Testis (tissue), 2 donors: ENCODE measurements at regions not wholly inside any gene's neighbourhood (a gene's known extent, or its start where the extent isn't known, plus 50 kb on each side); places are given as distances from the start of the nearest gene placed in this dataset.

Source experiments
- DNase-seq: peaks from one replicate; pipeline ENCODE4 v3.0.0-alpha.2; 2019
- H3K27ac ChIP-seq, 2 donors: fragments of 200-600 bp; sonication (generic); one replicate each; pipeline ENCODE4 v1.5.1; 2019
- H3K27me3 ChIP-seq: fragments of 200-600 bp; sonication (generic); one replicate; pipeline ENCODE4 v1.5.1; 2019
- H3K36me3 ChIP-seq: fragments of 200-600 bp; sonication (generic); one replicate; pipeline ENCODE4 v1.5.1; 2017; ENCODE audit warnings: low read depth; ENCODE audit errors: missing control alignments
- H3K4me1 ChIP-seq: fragments of 200-600 bp; sonication (generic); one replicate; pipeline ENCODE4 v1.5.1; 2019
- H3K4me3 ChIP-seq, 2 donors: fragments of 200-600 bp; sonication (generic); one replicate each; pipeline ENCODE4 v1.5.1; 2017 to 2019
- H3K9me3 ChIP-seq: fragments of 200-600 bp; sonication (generic); one replicate; pipeline ENCODE4 v1.5.1; 2017
- POLR2A ChIP-seq: fragments of 450-650 bp; IDR thresholded peaks from one replicate; pipeline ENCODE4 v1.6.1; 2017; ENCODE audit warnings: antibody characterized with exemption, mild to moderate bottlenecking, moderate library complexity
- whole genome bisulfite sequencing, 2 donors: methylation state at CpG; one replicate each; pipeline ENCODE4 v1.1.5; 2018; 5-methylcytosine and 5-hydroxymethylcytosine counted together
- intact Hi-C: fragments of 100-400 bp; cut with DNase I; formaldehyde crosslinking; loops from one replicate; pipeline ENCODE4 v1.15.1; 2023; ENCODE audit warnings: low total_unique reads
- TF ChIP-seq, protein P1 (sequence below), 3 experiments: fragments of 450-650 bp in 2 of 3; fragments of 200-600 bp in 1 of 3; sonication (generic) in 1 of 3; IDR thresholded peaks; one replicate each; pipeline ENCODE4 v1.5.1; 2016 to 2019; ENCODE audit warnings: antibody characterized with exemption in 3 of 3, mild to moderate bottlenecking in 2 of 3, moderate library complexity in 1 of 3

DNA sequence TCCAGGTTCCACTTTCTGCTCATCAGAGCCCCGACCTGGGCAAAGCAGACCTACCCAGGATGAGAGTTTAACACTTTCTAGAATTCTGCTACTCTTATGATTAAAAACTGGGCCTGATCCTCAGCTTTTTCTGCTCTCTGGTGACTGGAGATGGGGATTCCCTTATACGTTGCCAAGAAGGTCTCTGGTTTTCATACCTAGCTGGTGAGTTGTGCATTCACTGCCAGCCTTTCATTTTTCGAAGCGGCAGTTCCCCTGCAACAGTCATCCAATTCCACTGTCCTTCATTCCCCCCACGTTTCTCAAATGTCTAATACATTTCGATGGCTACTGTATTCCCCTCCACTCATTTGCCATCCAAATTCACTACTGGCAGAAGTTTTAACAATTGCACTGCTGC, 135.3 kb downstream of the ADSS2 start:
- 89 to 90% methylated on average over 6 of the region's 6 CpGs for WGBS, 2 donors
- Histone ChIP-seq H3K4me3 (no peak overlapping the region), H3K4me1 (no peaks in the 10 kb centered on the region), H3K36me3 (no peaks in the 10 kb centered on the region), H3K27ac (no peak overlapping the region), H3K9me3 (no peaks in the 10 kb centered on the region), H3K27me3 (no peaks in the 10 kb centered on the region)
- intact Hi-C loops = no loop called here
- DNase-seq = no peak
- TF ChIP-seq, protein P1, sequence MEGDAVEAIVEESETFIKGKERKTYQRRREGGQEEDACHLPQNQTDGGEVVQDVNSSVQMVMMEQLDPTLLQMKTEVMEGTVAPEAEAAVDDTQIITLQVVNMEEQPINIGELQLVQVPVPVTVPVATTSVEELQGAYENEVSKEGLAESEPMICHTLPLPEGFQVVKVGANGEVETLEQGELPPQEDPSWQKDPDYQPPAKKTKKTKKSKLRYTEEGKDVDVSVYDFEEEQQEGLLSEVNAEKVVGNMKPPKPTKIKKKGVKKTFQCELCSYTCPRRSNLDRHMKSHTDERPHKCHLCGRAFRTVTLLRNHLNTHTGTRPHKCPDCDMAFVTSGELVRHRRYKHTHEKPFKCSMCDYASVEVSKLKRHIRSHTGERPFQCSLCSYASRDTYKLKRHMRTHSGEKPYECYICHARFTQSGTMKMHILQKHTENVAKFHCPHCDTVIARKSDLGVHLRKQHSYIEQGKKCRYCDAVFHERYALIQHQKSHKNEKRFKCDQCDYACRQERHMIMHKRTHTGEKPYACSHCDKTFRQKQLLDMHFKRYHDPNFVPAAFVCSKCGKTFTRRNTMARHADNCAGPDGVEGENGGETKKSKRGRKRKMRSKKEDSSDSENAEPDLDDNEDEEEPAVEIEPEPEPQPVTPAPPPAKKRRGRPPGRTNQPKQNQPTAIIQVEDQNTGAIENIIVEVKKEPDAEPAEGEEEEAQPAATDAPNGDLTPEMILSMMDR (IDR thresholded peaks at IDR 0.05) = no peak
- no peak for TF ChIP-seq POLR2A

- no peaks in the 10 kb centered on the region for H3K36me3 ChIP-seq
- no peak overlapping the region for H3K4me3 ChIP-seq
- TF ChIP-seq, protein P1 (IDR thresholded peaks at IDR 0.05) = no peak
- TF ChIP-seq POLR2A = no peak
- no peaks in the 10 kb centered on the region for H3K9me3 ChIP-seq
- WGBS, 2 donors = 71 to 95% methylated on average over 6 to 8 of the region's 8 CpGs
- H3K4me1 ChIP-seq = no peaks in the 10 kb centered on the region
- H3K27ac ChIP-seq = no peak overlapping the region
- no peak for DNase-seq
- intact Hi-C loops = no loop called here
- H3K27me3 ChIP-seq = no peaks in the 10 kb centered on the region
These were observed 134.6 kb downstream of the ADSS2 start for GRCh38 chr1:244316986-244317655.

- no peak for DNase-seq
- no peak for TF ChIP-seq POLR2A
- TF ChIP-seq, protein P1 (IDR thresholded peaks at IDR 0.05) = no peak
- 90 to 97% methylated on average over 4 of the region's 4 CpGs for WGBS, 2 donors
- Histone ChIP-seq H3K4me3 (no peak overlapping the region), H3K27ac (no peak overlapping the region), H3K9me3 (no peaks in the 10 kb centered on the region), H3K36me3 (no peaks in the 10 kb centered on the region), H3K27me3 (no peaks in the 10 kb centered on the region), H3K4me1 (no peaks in the 10 kb centered on the region)
- intact Hi-C loops = no loop called here
These were observed 133.6 kb downstream of the ADSS2 start for GRCh38 chr1:244318078-244318477.

- TF ChIP-seq, protein P1 (IDR thresholded peaks at IDR 0.05) = no peak
- no peak for TF ChIP-seq POLR2A
- no peak for DNase-seq
- 93 to 98% methylated on average over 5 of the region's 5 CpGs for WGBS, 2 donors
- no peaks in the 10 kb centered on the region for H3K9me3 ChIP-seq
- H3K36me3 ChIP-seq = no peaks in the 10 kb centered on the region
- H3K4me1 ChIP-seq = no peaks in the 10 kb centered on the region
- intact Hi-C loops = no loop called here
- no peak overlapping the region for H3K4me3 ChIP-seq
- H3K27me3 ChIP-seq = no peaks in the 10 kb centered on the region
- H3K27ac ChIP-seq = no peak overlapping the region
These were observed 133.2 kb downstream of the ADSS2 start for GRCh38 chr1:244318512-244318911.
